ENCODE measurements at regions not wholly inside any gene's neighbourhood (a gene's known extent, or its start where the extent isn't known, plus 50 kb on each side); places are given as distances from the start of the nearest gene placed in this dataset.

DNA sequence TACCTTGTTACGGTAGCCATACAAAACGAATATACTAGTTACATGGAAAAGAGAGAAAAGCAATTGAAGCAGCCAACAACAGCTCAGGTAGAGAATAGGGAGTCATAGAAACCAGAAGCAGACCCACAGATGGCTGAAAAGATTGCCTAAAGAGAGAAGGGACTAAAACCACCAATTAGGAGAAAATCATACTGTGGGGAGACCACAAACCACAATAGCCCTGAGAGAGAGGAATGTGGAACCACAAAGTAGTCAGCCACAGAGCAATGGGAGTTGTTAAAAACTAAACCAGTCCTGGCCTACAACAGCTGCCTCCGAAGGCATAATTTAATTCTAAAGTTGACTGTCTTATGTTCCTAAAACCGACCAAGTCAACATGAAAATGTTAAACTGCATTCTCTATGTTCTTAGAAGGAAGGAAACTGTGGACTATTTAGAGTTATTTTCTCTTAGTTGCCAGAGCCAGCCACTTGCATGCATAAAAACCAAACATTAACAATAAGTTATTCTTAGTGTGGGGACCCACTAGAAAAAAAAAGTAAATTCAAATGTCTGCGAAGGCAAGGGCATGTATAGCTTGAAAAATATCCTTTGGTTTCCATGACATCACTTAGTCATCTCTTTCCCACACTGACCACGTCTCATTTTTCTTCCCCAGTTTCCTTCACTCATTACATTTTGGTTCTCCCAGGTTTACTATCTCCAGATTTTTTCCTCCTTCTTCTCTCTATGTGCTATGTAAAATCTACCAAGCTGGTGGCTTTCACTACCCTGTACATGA lies 398.1 kb downstream of the NOVA1 start:
- DNase-seq: peak; percentile 34

DNA sequence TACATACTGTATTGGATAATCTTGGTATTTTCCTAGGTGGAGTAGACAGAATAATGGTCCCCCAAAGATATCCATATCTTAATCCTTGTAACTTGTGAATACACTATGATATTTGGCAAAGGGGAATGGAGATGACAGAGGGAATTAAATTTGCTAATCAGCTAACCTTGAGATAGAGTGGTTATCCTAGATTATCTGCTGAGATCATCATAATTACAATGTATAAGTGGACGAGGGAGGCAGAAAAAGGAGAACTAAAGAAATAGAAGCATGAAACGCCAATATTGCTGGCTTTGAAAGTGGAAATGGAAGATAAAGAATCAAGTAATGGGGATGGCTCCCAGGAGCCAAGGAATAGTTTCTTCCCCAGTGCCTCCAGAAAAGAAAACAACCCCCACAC lies 398.7 kb downstream of the NOVA1 start:
- DNase-seq: no peak

DNA sequence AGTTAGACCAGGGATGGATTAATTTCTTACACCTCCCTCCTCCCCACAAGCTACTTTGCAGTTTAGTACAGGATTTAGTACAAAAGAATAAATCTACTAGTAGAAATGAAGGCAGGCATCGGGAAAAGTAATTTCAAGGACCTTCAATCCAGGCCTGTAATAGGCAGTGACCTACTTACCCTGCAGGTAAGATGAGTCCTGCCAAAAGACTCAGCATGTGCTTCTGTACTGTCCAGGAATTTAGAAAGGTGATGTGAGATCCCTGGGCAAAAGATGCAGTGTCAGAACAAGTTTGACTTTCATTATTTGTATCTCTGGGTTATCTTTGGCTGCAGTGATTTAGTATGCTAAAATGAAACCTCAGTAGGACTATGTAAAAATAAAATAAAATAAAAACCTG lies 403.0 kb downstream of the NOVA1 start:
- DNase-seq: no peak

DNA sequence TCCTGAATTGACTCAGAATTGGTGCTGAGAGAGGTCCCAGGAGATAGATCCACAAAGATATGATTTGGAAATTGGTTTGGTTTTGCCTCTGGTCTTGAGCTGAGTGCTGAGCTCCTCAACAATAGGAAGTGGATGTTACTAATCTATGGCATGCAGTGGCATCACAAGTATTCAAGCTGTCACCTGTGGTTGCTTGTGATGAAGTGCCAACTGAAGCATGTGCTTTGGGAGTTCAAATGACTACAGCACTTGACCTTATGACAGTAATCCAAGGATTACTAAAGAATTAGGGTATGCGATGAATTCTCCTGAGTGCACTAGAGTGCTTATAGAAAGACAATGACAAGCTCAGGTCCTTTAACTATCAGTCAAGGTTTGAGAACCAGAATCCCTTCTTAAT lies 406.2 kb downstream of the NOVA1 start:
- no peak for DNase-seq

DNA sequence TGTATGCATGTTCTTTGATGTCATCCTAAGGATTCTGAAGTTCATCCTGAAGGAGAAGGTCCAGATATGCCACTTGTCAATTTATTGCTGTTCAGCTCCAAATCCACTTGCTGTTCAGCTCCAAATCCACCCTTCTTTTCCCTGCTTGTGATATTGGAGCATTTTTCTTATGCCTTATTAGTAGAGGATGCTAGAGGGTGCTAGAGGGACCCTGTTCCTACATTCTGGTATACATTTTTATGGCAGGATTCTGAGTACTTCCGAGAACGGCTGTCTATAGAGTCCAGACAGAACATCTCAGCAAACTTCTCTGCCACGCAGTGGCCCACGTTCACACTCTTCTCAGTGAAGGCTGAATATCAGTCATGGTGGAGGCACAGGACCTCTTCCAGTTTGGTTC lies 406.7 kb downstream of the NOVA1 start:
- no peak for DNase-seq

DNA sequence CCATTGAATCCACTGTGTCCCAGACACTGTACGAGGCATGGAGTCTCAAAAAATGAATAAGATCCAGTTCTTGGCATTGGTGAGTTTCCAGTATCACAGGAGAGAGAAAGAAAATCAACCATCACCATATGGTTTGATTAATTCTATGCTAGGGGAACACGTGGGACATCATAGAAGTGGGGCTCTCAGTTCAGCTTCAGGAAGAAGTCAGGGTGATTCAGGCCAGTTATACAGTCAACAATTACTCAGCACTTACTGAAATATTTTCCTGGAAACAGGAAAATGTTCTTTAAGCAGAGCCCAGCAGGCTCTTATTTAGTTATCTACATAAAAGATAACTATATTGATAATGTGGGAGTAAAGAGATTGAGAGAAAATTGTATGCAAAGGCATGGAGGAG lies 407.2 kb downstream of the NOVA1 start:
- DNase-seq: peak; percentile 58

DNA sequence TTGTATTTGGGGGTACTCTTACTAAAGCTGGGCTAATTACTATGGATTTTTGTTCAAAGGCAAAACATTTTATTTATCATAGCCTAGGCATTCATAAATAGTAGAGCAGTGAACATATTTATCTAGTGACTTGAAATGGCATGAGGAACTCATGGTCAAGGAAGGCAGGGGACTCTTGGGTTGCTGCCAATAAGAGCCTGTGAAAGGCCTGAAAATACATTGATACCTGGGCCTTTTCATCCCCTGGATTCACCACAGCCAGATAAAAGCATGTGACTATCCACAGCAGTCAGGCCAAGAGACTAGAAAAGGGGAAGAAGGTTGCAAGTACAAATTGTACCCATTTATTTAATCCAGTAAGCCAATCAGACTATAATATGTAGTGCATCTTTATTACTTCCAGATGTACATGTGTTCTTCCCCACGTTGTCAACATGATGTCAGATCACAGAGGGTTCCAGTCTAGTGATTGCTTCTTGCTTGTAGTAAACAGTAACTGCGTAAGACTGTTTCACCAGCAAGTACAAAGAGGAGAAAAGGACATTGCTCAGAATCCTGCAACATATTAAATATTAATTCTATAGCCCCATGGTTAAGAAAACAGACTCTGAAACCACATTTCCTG lies 409.7 kb downstream of the NOVA1 start:
- peak; percentile 51 for DNase-seq

DNA sequence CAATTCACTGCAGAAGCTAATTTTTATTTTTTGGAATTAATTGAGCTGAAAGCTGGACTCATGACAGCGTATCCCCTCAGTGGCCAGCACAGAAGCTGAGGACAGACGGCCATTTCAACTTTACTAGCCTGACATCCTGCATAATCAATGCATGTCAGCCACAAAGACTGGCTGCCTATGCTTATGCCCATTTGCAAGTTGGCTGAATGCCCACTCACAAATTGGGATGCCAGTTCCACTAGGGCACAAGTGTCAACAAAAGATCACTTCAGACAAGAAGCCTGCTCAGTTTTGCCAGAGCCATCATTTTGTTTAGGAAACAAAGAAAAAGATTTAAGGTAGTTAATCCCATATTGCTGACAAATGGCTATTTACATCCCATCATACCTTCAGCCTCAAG lies 417.6 kb downstream of the NOVA1 start:
- no peak for DNase-seq

DNA sequence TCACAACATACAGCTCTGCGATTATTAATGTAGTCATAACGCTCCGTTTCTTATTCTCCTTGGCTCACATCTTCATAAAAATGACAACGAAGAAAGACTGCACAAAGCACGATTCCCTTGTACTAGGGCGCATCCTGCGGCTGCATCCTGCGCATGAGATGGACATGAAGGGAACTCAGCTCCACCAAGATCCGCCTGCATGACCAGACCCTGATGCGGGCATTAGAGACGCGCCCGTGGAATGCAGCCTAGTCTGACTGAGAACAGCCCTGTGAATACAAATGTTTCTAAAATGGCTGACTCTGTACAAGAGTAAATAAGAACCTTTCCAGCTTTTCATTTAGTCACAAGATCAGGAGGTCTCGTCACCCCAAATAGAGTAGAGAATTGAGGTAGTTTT lies 422.2 kb downstream of the NOVA1 start:
- DNase-seq: no peak

DNA sequence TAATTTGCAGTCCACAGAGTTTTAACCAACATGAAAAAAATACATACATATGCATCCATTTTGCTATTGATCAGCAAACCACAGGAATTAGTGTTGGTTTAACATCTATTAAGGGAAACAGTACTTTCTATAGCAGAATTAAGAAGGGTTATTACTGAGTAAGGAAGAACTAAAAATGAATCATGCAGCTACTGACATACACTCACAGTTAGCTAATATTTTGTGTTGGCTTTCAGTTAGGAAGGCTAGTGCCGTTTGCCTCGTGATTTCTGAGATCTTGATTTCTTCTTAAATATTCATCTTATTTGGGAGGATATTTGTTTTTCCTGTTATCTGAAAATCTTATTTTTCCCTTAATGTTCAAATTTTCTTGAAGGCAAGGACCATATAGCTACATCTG lies 423.4 kb downstream of the NOVA1 start:
- DNase-seq: no peak

DNA sequence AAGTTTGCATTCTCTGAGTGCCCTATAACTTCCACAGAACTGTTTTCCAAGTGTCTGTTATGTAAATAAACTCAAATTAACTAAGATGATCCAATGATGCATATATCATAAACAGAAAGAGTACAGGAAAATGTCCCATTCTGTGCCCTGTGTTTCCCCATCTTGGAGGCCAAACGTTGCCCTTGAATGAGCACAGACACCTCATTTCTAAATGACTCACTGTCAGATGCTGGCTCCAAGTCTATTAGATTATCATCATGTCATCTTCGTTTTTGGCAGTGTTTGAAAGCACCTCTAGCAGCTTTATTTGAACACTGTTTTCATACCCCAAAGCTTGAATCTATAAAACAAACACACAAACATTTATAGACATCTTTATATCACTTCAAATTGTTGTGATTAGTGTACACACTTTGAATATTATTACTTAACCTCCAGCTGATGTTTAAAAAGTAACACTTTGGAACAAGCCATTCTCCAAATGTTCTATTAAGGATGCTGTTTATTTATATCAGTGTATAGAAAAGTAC lies 424.2 kb downstream of the NOVA1 start:
- peak; percentile 14 for DNase-seq

DNA sequence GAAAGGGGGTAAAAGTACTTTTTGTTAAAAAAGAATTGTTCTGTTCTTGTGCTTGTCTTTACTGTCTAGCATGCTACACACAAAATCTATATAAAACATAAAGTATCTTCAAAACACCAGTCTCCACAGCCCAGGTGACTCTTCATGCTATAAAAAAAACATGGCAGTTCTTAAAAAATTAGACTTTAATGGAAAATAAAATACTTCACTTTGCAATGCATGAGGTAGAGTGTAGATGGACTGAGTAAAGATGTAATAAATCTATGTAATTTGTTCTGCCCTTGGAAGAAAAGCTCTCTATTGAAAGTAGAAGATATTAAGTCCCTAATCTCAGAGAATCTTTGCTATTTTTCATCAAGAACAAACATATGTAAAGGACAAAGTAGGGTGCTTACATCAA lies 425.4 kb downstream of the NOVA1 start:
- DNase-seq: no peak

DNA sequence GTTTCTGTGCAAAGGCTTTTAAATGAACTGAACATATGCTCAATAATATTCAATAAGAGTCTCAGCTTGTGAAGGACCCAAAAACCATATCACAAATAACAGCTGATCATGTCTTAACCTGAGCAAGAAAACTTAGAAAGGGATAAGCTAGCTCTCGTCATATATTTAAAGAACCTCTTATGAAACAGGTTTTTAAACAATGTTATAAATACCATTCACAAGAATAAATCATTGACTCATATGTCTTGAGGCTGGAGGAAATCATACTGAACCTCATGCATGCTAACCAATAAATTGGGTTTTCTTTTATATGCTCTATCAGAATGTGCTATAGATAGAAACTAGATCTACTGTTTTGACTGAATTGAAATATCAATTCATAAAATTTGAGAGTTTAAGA lies 426.9 kb downstream of the NOVA1 start:
- DNase-seq: no peak

DNA sequence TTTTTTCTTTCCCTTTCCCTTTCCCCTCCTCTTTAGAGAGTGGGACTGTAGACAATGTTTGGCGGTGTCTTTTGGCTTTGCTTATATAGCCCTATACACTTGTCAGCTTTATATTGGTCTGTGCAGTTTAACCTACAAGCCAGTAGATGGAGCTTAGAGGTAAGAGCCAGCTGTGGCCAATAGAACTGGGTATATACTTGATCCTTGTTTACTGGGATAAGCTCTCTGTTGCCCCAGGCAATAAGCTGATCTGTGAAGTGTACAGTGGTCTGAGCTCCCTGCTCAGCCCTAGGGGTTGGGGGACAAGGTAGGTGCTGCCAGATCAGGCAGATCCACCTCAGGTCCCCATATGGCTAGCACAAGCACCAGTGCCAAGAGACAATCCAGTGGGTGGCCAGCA lies 434.1 kb downstream of the NOVA1 start:
- peak; percentile 30 for DNase-seq

DNA sequence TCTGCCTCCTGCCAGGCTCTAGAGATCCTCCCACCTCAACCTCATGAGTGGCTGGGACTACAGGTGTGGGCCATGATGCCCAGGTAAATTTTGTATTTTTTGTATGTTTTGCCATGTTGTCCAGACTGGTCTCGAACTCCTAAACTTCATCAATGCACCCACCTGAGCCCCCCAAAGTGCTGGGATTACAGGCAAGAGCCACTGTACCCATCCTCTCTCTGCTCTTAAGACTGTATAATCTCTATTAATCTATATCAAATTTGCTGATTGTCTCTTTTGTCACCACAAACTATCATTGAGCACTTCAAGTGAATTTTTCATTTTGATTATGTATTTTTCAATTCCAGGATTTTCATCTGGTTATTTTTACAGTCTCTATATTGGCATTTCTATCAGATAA lies 440.3 kb downstream of the NOVA1 start:
- DNase-seq: no peak

DNA sequence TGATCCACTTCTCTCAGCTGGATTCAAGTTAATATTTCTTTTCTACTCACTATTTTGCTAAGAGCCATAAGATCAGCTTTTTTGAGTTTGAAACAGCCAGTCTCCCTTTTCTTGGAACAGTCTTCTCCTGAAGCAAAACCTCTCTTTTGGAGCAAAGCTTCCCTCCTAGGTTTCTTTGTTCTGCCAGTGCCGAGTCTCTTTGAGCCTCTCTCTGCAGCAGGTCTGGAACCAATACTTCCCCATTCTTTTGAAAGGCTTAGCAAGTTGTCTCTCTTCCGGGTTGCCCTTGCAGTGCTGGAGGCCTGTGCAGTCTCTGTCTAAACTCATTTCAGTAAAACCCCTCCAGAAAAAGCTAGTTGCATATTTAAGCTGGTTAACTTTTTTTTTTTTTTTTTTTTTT lies 454.8 kb downstream of the NOVA1 start:
- no peak for DNase-seq

DNA sequence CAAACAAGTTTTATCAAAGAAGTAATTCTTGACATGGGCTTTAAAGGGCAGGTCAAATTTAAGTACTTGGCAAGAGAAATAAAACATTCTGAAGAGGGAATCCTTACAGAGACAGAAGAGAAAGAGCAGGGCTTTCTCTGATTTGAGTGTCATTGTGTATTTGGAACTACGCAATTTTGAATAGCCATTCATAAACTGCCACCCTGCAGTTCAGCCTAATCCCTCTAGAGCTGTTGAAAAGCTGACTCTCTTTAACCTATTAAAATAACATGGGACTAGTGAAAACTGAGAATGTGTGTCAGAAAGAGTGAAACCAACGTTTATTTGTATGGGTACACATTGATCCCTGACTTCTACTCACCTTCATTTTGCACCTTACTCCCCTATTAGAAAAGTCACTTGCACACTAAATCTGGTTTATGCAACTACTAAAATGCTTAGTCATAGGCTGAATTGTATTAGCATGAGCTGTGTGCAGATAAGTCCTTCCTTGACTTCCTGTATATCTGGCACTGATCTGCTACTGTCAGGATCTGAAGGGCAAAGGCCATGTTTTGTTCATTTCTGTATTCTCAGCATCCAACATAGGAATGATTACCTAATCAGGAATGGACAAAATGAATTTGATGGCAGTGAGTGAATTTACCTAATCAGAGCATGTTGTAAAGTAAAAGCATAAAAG lies 458.9 kb downstream of the NOVA1 start:
- peak; percentile 27 for DNase-seq

DNA sequence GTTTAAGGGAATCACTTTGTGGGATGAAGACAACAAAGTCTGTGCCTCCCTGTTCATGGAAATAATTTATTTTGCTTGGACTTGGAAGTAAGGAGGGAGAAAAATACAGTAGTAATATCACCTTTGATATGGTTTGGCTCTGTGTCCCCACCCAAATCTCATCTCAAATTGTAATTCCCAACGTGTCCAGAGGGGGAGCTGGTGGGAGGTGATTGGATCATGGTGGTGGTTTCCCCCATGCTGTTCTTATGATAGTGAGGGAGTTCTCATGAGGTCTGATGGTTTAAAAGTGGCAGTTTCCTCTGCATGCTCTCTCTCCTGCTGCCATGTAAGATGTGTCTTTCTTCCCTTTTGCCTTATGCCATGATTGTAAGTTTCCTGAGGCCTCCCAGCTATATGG lies 460.7 kb downstream of the NOVA1 start:
- DNase-seq: no peak

DNA sequence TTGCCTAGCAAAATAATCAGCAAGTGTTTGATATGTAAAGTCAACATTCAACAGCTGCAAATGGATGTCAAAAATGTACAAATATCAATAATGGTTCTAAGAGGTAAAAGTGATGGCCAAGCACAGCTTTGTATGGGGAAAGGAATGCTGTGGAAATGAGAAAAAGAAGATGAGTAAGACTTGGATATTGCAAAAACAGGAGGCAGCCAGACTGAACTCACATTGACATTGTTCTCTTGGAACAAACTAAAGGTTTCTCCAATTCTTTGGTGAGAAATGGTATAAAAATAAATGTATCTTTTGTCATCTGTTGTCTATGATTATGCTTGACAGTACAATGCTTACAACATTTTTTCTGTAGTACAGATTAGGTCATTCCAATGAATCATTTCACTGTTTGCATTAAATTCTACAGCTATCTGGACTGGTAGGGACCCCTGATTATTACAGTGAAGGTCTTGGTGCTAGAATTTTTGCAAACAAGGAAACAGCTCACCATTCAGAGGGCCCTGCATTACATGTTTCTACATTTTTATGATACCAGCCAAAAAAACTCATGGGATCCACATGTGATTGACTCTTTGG lies 465.7 kb downstream of the NOVA1 start:
- DNase-seq: no peak

DNA sequence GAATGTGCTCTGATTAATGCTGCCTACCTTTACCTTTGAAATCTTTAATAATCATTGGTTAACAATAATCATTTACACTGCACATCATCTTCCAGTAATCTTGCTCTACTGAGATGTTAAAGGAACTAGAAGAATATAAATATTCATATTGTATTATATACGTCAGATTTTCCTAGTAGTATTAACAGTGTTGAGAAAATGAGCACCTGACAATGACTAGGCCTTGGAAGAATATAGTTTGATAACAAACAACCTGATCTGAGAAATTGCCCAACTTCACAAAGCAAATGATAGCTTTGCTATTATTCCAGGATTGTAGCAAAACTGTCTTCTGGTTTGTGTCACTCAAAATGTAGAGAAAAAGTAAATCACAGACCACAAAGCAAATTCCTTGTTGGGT lies 467.1 kb downstream of the NOVA1 start:
- DNase-seq: no peak

DNA sequence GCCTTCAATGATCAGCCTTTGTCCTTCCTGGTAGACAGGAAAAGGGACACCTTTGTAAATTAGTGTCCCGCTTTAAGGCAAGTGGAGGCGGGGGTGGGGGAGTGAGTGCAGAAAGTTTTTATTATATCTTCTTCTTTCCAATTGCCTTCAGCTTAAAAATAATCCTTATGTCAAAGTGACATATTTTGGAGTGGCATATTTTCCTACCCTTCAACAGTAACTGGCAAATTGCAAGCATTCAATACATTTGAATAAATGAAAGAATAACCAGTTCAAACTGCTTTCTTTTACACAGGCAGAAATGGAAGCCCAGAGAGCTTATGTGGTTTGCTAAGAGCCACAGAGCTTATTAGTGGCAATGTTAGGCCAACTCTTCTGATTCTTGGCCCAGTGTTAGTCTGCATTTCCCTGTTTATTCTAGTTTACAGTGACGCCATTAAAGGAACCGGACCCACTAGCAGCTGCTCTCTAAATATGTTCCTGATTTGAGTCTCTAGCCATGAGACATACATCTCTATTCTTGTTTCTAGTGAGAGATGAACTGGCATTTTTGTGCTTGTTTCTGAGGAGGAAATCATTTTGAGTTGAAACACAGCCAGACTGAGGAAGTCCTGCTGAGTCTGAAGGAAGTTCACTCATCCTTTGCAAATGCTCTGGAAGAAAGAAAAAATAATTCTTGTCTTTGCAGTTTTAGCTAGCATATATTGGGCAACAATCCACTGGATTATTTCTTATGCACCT lies 468.7 kb downstream of the NOVA1 start:
- DNase-seq: no peak

DNA sequence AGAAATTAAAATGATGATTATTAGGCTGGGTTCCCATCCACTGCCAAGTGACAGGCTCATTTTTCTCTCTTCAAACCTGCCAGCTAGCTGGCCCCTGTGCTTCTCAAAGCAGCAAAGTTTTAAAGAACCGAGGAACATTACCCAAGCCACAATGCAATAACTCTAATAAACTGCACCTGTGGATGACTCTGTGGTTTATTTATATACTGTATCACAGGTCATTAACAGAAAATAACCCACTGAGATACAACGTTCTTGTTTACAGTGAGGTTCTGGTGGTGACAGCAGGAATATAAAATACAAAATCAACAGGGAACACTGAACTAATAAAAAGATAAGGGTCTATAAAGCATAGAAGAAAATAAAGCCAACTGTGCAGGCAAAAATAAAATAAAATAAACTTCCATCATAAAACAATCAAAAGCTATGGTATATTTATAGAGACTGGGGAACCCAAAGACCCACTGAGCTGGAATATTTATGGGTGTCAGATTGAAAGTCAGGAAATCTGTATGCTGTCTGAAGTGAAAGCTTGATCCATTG lies 472.9 kb downstream of the NOVA1 start:
- DNase-seq: no peak

DNA sequence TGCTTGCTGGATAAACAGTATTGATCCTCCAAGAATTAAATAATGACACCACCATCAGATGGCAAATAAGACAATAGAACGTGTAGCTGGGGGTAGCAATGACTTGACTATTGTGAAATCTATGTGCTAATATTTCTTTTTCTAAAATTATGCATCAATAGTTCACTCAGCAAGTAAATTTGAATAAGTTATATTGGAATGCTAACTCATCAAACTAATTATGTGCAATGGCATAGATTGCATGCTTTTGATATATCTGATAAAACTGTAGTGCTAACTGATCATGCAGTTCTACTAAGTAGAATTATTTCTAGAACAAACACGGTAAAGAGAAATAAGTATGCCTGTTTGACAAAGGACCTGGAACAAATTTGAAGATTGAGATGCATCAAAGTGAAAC lies 474.4 kb downstream of the NOVA1 start:
- DNase-seq: no peak

All from HCEC 1CT (cell line).